ENCODE measurements at regions not wholly inside any gene's neighbourhood (a gene's known extent, or its start where the extent isn't known, plus 50 kb on each side); places are given as distances from the start of the nearest gene placed in this dataset.
"Not testable (repeated sequence)": the region's sequence is repeated elsewhere in the genome, so short reads cannot be mapped to it uniquely, and the experiment has no call there.

DNA sequence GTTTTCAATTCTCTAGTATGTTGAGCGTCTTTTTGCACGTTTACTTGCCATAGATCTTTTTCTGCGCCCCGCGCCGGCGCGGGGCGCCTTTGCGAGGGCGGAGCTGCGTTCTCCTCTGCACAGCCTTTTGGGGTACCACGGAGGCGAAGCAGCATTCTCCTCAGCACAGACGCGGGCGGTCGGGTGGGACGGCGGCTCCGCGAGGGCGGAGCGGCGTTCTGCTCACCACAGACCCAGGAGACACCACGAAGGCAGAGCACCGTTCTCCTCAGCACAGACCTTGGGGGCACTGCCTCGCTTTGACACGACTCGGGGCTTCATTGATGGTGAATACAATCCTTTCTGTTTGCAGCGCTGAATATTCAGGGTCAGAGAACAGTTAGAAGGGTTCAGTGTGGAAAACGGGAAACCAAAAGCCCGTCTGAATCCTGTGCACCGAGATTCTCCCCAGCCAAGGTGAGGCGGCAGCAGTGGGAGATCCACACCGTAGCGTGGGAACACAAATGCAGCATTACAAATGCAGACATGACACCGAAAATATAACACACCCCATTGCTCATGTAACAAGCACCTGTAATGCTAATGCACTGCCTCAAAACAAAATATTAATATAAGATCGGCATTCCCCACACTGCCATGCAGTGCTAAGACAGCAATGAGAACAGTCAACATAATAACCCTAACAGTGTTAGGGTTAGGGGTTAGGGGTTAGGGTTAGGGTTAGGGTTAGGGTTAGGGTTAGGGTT, 190.7 kb upstream of the VIPR2 start:
- not testable (repeated sequence) for DNase-seq

DNA sequence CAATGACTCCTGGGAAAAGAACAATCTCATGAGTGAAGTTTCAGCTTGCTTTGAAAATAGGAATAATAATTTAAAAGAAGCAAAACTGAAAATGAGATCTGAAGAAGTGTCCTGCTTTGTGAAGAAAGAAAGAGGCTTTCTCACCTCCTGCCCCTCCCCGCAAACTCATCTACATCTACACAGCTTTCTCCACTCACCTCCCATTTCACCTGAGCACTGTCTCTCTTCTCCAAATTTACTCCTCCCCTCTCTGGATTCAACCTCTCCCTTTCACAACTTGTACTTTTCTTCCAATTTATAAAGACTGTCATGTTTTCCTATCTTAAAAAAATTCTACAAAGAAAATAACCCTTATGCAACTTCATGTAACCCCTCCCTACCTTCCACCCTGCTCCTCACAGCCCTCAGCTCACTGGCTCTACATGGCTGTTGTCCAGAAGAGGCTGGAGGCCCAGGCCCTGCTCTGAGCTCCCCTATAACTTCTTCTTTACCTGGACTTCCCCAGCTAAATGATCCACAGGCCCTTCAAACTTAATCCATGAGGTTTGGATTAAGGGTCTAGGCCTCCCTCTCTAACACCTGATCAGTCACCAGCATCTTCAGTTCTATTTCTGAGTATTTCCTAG, 188.3 kb upstream of the VIPR2 start:
- not testable (repeated sequence) for DNase-seq

DNA sequence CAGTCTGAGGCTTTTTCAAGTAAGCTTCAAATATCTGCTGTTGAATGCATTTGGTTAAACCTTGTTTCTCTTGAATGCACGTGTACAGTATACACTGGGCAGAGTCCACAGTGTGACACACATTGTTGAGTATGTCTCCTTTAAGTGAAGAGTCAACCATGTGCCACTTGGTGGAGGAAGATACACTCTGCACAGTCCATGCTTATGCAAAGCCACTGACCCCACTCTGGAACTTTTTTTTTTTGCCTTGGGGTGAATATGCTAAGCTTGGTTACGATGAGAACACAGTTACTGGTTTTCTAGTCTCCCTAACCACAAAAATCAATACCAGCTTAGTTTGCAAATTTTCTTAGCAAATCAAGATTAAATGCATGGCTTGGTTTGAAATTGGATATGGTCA, 186.8 kb upstream of the VIPR2 start:
- no peak for DNase-seq

DNA sequence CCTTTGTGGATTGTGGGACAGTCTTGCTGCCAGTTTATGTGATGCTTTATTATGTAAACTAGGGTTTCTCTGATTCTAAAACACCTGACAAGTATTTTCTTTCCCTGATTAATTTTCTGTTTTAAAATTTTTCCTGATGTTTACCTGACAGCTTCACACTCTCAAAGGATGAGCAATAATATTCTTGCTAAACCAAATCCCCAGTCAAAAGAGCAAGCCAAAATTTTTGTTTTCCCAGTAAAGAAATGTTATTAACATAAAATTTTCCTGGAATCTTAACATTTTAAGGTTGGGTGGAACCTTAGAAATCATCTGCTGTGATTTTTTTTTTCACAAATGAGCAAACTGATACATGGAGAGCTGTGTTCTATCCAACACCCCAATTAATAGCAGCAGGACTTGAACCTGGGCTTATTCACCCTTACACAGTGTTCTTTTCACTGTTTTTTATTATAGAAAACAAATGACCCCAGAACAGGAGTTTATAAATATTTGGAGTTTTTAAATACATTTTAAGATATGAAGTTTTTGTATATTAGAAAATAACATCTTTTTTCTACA, 185.2 kb upstream of the VIPR2 start:
- no peak for DNase-seq

DNA sequence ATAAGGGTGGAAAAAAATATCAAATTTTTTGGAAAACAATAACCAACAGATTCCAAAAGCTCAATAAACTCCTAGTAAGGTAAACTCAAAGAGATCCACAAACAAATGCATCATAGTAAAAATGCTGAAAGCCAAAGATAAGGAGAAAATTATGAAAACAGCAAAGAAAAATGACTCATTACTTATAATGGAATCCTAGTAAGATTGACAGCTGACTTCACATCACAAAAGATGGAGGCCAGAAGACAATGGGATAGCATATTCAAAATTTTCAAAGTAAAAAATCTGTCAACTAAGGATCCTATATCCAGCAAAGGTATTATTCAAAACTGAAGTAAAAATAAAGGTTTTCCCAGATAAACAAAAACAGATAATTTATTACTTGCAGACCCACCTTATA, 183.4 kb upstream of the VIPR2 start:
- DNase-seq, result no peak

DNA sequence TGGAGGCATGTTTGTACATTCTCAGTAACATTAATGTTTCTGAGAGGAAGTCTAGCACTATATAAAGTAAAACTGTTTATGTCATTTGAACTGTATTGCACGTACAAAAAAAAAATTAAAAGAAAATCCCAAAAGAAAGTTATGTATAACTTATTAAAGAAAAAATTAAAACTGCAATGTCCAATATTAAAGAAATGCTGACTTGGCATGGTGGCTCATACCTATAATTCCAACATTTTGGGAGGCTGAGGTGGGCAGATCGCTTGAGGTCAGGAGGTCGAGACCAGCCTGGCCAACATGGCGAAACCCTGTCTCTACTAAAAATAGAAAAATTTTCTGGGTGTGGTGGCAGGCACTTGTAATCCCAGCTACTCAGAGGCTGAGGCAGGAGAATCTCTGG, 178.7 kb upstream of the VIPR2 start:
- DNase-seq, result no peak

DNA sequence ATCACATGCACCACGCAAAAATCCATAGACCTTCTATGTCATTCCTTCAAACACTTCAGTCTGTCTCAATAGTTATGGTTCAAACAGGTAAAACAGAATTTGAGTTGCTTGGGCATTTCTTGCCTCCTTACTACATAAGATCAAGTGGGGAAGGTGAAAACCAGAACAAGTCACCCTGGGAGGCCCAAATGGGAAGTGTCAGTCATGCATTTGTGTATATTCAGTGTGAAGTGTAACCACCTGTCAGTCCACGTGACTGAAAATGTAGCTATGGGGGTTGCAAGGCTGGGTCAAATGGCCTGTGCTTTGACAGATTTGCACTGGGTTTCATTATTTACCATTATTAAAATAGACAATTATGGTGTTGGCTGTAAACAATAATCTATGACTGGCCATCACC, 176.6 kb upstream of the VIPR2 start:
- DNase-seq, result no peak

DNA sequence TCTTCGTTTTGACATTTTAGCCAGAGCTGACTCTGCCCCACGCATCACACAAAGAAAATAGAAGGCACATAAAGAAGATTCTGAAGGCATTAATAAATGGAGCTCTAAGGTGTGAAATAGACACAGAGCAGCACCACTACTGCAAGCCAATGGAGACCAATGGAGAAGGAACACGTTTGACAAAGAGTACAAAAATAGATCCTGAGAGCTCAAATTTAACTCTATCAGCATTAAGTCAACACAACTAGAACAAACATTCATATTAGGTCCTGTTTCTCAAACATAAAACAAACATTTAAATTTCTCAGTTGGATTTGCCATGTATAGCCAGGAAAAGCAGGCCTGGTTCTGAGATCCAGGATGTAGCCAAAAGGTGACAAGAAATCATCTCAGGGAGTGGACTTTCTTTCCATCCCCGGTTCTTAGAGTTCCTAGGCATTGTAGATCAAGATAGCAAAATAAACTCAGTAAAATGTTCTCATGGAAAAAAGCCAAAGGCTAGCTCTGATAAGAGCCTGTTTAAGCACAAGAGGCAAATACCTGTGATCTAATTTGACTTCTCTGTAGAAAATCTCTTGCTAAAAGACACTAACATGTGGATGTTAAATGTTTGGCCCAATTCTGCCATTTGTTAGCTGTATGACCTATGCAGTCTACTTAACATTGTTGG, 174.2 kb upstream of the VIPR2 start:
- DNase-seq, result no peak

DNA sequence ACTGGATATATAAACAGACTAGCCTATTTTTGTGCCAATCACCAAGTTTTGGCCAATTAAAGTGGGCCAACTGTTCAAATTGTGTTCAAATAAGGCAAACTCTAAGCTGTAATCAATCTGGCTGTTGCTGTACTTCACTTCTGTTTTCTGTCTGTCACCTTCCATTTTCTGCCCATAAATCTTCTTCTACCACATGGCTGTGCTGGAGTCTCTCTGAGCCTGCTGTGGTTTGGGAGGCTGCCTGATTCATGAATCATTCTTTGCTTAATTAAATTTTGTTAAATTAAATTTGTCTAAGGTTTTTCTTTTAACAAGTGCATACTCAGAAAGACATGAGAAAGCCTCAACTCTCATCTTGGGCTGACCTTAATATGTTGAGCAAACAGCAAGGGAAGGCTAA, 172.6 kb upstream of the VIPR2 start:
- no peak for DNase-seq

DNA sequence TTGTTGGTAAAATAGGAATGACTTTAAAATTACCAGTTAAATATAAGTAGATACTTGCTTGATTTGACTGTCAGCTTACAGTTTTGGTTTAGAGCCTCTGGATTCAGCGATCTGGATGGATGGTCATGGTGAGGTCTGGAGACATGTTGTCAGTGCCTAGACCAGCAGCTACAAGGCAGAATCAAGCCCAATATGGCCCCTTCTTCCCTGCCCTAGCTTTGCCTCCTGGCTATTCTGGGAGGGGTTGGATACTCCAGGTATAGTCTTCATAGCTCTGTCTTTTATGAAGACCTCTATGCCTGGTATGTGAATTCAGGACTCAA, 166.5 kb upstream of the VIPR2 start:
- no peak for DNase-seq

DNA sequence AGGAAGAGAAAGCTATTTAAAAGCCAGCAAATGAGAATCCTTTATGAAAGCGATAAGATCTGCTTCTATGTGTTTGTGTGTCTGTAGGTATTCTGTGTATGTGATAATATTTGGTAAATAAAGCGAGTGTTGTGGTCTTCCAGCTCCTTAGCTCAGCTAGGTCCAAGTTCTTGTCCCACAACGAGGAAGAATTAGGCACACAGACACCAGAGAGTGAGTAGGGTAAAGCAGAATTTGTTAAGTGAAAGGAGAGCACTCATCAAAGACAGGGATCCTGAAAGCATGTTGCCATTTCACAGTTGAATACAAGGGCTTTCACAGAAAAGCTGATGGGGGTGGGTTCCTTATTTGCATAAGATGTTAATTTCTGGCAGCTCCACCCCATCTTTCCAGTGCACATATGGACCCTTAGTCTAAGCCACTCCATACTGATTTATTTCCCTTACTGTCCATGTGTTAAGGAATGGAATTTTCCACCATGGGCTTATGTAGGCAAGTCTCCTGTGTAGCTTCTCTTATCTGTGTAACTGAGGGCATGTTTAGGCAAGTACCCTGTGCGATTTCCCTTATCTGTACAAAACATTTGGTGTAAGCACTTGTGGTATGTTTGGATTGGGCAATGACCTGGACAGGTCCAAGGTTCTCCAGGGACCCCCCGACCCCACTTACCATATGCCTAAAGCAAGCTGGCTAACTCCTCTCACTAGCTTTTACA, 165.9 kb upstream of the VIPR2 start:
- DNase-seq, result no peak

DNA sequence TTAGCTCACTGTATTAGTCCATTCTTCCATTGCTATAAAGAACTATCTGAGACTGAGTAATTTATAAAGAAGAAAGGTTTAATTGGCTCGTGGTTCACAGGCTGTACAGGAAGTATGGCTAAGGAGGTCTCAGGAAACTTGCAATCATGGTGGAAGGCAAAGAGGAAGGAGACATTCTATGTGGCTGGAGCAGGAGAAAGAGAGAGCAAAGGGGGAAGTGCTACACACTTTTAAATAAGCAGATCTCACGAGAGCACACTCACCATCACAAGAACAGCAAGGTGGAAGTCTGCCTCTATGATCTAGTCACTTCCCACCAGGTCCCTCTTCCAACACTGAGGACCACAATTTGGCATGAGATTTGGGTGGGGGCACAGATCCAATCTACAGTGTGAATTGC, 164.5 kb upstream of the VIPR2 start:
- not testable (repeated sequence) for DNase-seq

DNA sequence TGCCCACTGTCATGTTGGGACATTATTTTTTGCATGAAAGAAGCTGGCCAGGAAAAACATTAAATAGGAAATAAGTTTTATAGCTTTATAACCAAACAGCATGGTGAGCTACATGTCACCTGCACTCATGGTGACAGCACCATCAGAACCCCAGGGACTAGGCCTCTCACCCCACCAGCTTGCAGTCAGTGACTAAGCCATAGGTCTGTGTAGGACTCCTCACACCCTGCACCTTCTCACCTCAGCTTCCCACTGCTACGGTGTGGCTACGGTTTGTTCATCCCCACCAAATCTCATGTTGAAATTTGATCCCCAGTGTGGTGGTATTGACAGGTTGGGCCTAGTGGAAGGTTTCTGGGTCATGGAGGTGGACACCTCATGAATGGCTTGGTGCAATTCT, 161.3 kb upstream of the VIPR2 start:
- no peak for DNase-seq

DNA sequence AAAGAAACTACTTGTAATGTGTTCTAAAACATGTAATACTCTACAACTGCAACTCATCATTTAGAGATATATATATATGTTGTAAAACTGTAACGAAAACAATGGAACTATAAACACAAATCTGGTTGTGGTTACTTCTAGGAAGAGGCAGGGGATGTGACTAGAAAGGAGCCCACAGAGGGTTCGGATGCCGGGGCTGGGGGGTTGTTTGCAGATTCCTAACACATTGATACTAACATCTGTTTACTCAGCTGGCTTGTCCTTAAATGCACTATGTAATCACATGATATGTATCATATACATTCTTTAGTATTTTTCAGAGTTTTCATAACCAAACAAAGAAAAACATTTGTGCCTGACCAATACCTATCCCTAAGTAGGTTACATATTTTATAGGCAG, 160.5 kb upstream of the VIPR2 start:
- DNase-seq, result not testable (repeated sequence)

DNA sequence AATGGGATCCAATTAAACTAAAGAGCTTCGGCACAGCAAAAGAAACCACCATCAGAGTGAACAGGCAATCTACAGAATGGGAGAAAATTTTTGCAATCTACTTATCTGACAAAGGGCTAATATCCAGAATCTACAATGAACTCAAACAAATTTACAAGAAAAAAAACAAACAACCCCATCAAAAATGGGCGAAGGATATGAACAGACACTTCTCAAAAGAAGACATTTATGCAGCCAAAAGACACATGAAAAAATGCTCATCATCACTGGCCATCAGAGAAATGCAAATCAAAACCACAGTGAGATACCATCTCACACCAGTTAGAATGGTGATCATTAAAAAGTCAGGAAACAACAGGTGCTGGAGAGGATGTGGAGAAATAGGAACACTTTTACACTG, 158.8 kb upstream of the VIPR2 start:
- not testable (repeated sequence) for DNase-seq

DNA sequence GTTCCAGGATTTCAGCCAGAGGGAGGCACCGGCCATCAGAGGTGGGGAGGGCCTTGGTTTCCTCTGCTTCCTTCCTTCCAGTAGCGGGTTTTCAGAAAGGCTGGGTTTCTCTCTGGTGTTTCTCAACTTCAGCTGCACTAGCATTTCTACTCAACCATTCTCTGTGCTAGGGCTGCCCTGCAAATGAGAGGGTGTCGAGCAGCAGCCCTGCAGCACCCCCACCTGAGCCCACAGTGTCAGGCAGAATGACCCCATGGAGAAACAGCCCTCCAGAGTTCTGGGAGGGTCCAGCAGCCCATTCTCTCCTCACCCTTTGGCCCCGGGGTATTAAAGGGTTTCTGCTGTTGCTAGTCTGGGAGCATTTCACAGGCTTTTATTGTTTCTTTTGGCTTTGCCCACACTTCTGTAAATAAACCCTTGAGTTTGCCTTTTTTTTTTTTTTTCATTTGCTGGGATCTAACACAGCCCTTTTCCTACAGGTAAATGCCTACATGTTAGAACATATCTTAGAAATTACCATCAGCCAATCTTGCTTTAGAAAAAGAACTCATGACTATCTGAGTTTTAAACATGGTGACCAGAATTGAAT, 151.5 kb upstream of the VIPR2 start:
- no peak for DNase-seq

DNA sequence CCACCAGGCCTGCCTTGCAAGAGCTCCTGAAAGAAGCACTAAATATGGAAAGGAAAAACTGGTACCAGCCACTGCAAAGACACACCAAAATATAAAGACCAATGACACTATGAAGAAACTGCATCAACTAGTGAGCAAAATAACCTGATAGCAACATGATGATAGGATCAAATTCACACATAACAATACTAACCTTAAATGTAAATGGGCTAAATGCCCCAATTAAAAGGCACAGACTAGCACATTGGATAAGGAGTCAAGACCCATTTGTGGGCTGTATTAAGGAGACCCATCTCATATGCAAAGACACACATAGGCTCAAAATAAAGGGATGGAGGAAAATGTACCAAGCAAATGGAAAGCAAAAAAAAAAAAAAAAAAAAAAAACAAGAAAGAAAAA, 141.8 kb upstream of the VIPR2 start:
- DNase-seq, result not testable (repeated sequence)

DNA sequence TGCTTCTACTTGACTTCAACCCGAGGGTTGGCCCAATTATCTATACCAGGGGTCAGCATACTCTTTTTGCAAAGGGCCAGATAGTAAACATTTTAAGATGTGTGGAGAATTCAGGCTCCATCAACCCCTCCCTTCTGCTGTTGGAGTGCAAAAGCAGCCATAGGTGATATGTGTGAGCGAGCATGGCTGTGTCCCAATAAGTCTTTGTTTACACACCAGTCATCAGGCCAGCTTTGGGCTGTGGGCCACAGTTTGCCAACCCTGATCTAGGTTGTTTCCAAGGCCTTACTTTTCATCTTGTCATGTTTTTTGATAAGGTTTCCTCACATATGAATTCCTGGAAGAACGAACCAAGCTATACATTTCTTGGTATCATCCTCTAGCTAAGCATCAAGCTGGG, 136.9 kb upstream of the VIPR2 start:
- DNase-seq, result no peak

DNA sequence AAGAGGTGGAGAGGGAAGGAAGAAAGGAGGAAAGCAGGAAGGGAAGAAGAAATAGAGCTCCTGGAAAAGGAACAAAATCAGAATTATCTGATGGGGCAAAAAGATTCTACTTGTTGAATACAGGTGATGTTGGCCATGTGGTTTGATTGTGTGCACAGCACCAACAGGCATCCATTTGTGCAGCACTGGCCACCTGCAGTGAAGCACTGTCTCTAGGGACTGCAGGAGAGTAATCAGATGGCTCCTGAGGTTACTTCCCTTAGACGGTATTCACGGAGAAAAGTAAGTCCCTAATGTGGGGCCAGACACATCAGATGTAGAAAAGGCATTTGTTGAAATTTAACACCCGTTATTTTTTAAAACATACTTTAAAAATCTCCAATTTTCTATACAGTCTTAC, 135.3 kb upstream of the VIPR2 start:
- no peak for DNase-seq

DNA sequence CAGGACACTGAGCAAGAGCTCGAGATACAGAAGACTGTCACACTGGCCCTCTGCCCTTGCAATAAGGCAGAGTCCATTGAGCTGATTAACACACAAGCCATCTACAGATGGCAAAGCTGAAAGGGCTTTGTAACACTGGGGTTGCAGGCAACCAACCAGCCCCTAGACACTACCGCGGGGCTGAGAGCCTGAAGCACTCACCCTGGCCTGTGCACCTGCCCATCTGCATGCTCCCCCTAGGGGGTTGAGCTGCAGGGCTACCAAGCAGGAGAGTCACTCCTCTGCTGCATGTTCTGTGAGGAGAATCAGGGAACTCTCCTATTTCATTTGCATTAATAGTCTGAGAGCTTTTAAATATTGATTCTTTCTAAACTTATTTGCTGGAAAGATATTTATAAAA, 128.1 kb upstream of the VIPR2 start:
- no peak for DNase-seq

DNA sequence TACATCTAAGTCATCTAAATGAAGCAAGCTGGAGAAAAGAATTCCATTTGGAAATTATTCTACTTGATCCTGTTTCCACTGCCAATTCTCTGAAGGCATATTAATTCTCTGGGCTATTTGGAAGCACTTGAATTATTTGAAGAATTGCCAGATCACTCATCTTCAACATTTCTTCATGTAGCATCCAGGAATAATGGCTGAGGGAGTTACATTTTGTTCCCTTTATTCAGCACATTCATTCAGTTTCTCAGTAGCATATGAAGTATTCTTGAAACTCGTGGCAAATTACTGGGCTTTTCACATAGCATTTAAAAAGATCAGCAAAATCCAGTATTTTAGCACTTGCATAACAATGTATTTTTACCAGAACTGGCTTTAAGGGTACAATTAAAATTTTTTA, 127.1 kb upstream of the VIPR2 start:
- DNase-seq, result no peak

DNA sequence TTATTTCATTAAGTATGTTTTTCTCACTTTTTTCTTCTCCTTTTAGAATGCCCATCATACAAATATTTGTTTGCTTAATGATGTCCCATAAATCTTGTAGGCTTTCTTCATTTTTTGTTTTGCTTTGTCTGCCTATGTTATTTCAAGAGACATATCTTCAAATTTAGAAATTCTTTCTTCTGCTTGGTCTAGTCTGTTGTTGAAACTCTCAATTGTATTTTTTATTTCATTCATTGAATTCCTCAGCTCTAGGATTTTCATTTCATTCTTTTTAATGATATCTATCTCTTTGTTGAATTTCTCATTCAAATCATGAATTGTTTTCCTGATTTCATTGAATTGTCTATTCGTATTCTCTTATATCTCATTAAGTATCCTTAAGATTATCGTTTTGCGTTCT, 125.1 kb upstream of the VIPR2 start:
- no peak for DNase-seq

DNA sequence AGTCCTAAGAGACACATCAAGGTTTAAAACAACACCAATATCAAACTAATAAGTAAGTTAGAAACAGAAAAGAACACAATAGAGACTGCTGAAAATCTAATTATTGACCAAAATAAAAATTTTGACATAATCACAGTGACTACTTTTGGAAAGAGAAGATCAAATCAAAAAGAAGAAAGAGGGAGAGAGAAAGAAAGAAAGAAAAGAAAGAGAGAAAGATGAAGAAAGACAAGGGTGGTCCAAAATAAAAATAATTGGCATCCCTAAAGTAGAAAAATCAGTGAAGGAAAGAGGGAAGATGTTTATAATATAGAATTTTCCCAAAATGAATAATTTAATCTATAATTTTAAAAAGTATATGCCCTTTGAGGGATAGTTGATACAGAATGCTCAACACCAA, 118.8 kb upstream of the VIPR2 start:
- DNase-seq, result no peak
